ENCODE measurements at regions not wholly inside any gene's neighbourhood (a gene's known extent, or its start where the extent isn't known, plus 50 kb on each side); places are given as distances from the start of the nearest gene placed in this dataset.

GRCh38 chr2:217336694-217337093 lies 476.8 kb upstream of the TNP1 start:
- TF ChIP-seq CTCF (optimal IDR thresholded peaks at IDR 0.05 in 1 of 3, IDR thresholded peaks at IDR 0.05 in 1 of 3, conservative IDR thresholded peaks at IDR 0.05 in 1 of 3; ENCODE audit: extremely low read depth in 1 of 3, insufficient read depth in 2 of 3, low read length in 3 of 3) (no peak), EZH2 (IDR thresholded peaks at IDR 0.05; ENCODE audit: low read length) (no peak)

All from keratinocyte (primary cell).